ENCODE measurements at regions not wholly inside any gene's neighbourhood (a gene's known extent, or its start where the extent isn't known, plus 50 kb on each side); places are given as distances from the start of the nearest gene placed in this dataset.
A peak's percentile ranks its signal among the peaks of the same experiment; 100 is the strongest.

DNA sequence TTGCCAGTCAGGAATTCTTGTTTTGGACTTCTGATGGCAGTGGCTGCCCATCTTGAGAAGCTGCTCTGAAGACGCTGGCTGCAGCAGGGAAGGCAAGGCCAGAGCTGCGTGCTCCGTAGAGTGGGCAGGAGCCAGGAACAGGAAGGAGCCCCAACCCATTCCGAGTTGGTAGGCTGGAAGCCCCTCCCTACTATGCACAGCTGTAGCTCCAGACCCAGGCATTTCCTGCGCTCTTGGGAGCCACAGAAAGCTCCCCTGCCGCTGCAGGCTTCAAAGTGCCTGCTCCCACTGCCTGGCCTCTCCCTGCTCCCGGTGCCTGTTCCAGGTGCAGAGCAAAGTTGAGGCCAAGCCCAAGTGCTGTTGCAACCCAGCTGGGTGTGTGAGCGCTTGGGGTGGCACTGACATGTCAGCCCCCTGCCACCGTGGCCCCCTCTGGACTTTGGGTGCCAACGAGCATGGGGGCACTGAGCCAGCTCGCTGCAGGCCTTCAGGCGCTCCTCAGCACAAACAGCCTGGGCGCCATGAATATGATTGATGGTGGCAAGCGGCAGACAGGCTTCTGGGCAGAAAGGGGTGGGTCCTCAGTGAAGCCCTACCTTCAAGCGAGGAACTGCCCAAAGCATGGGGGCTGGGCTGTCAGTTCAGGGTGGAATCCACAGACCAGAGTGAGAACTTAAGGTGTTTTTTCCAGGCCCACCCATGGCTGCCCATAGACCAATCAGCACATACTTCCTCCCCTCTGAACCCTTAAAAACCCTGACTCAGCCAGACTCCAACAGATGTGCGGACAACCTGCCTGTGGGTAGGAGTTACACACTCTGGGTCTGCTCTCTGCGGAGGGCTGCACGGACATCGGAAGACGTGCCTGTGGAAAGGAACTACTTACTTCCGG lies 677.2 kb upstream of the INTU start:
- ATAC-seq (no peak), DNase-seq (no peak)
- intact Hi-C loops (cut with DNase I, micrococcal nuclease): no loop called here

- ATAC-seq (no peak), DNase-seq (peak in 1 of 2 donors; percentile 1)
- intact Hi-C loops (cut with DNase I, micrococcal nuclease): no loop called here
Observed at GRCh38 chr4:126956184-126956897, 676.4 kb upstream of the INTU start.

DNA sequence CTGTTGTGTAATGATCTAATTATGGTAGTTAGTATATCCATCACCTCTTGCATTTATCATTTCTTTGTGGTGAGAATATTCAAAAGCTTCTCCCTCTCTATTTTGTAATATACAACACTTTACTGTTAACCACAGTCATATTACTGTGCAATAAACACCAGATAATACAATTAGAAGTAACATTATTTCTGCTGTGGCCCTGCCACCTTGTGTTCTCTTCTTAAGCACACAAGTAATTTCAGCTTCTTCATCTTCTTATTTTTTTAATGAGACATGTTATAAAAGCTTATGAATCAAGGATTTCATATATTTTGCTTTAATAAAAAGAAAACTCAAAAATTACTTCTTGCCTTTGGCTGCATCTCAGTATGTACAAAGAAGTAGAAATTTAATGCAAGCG lies 675.2 kb upstream of the INTU start:
- no peak for DNase-seq
- ATAC-seq: no peak
- intact Hi-C loops (cut with DNase I, micrococcal nuclease): no loop called here

GRCh38 chr4:126957987-126958386 lies 674.8 kb upstream of the INTU start:
- ATAC-seq (no peak), DNase-seq (no peak)
- intact Hi-C loops (cut with DNase I, micrococcal nuclease): no loop called here

GRCh38 chr4:126958482-126958881 lies 674.3 kb upstream of the INTU start:
- DNase-seq (no peak), ATAC-seq (no peak)
- intact Hi-C loops (cut with DNase I, micrococcal nuclease): no loop called here

DNA sequence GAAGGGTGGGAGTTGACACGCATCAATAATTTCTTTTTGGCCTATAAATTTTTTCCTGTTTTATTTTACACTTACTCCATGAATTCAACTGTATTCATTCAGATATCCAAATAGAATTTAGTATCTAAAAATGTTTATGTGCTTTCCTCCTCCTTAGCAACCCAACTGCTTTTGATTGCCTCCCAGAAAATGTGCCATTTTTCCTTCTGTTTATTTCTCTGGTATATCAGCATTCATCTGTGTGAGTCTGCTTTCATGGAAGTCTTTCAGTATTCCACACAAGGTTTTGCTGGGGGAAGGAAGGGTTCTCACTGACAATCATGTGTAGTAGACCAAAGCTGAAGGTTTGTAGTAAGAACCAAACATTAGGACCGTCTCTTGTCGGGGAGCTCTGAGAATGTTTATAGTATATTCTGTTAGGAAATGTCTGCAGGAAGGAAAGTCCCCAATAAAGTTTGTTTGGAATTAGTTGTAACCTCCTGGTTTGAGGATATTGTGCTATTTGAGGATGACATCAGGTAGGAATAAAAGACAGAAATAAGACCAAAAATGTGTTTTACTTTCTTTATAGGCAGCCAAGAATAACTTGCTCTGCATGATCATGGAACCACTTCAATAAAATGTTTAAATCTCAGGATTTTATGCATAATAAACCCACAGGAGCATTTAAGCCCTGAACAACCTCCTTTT lies 673.6 kb upstream of the INTU start:
- intact Hi-C loops (cut with DNase I, micrococcal nuclease): no loop called here
- DNase-seq (no peak), ATAC-seq (no peak)

- intact Hi-C loops (cut with DNase I, micrococcal nuclease): no loop called here
- DNase-seq (no peak), ATAC-seq (no peak)
Observed at GRCh38 chr4:126960760-126961159, 672.0 kb upstream of the INTU start.

GRCh38 chr4:126961661-126962060 lies 671.1 kb upstream of the INTU start:
- intact Hi-C loops (cut with DNase I, micrococcal nuclease): no loop called here
- ATAC-seq (no peak), DNase-seq (no peak)

GRCh38 chr4:126965877-126966276 lies 666.9 kb upstream of the INTU start:
- intact Hi-C loops (cut with DNase I, micrococcal nuclease): no loop called here
- no peak for DNase-seq
- no peak for ATAC-seq

- no peak for ATAC-seq
- intact Hi-C loops (cut with DNase I, micrococcal nuclease): no loop called here
- no peak for DNase-seq
Observed at GRCh38 chr4:126969360-126970235, 663.2 kb upstream of the INTU start.

- no peak for DNase-seq
- ATAC-seq: no peak
- intact Hi-C loops (cut with DNase I, micrococcal nuclease): no loop called here
Observed at GRCh38 chr4:126973201-126973600, 659.6 kb upstream of the INTU start.

DNA sequence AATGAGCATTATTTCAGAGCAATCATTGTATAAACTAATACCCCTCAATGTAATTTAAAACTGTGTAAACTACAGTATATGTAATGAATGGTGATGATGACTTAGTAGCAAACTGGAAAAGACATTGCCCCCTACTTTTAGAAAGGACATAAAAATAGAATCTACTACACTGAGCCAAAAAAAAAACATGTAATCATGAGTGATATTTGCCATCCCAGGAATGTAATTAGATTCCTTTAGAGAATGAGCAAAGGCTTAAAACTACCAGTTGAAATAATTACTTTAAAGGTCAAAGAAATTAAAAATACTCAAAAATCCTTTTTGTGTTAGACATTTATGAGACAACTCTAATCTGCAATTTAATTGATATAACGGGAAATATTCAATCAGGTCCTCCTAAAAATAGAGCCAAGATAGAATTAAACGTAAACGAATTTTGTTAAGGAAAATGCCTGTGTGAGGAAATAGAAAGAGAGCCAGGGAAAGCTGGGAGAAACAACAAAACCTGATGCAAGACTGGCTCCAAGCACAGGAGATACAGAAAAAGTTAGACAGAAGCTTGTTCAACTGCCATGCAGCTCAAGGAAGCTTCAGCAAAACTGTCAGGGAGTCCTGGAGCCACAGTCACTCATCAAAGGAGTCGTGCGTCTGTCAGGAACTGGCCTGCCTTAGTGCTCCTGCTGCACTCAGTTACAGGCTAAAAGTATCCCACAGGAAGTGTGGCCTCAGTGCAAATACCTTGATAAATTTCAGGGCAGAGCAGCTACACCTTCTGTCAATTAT lies 655.7 kb upstream of the INTU start:
- intact Hi-C loops (cut with DNase I, micrococcal nuclease): no loop called here
- DNase-seq (no peak), ATAC-seq (no peak)

- DNase-seq: no peak
- intact Hi-C loops (cut with DNase I, micrococcal nuclease): no loop called here
- ATAC-seq: no peak
Observed at GRCh38 chr4:126986005-126986404, 646.8 kb upstream of the INTU start.

DNA sequence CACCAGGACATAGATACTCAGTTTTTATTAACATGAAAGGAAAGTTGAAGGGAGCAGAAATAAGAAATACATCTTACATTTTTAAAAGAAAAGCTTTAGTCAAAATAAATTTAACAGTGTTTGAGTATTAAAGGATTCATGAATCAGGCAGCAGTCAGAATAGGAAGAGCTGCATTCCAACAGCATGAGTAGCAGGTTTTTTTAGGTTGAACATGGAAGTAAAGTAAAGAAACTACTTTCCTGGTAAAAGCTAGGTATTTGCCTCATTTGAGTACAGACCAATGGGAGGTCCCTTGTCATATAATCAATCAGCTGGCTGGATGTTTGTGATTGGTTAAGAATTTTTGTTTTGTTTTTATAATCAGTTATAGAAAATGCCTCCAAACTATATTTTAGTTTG lies 645.9 kb upstream of the INTU start:
- no peak for DNase-seq
- ATAC-seq: no peak
- intact Hi-C loops (cut with DNase I, micrococcal nuclease): no loop called here

- intact Hi-C loops (cut with DNase I, micrococcal nuclease): no loop called here
- ATAC-seq: no peak
- DNase-seq: no peak
Observed at GRCh38 chr4:126991965-126992364, 640.8 kb upstream of the INTU start.

DNA sequence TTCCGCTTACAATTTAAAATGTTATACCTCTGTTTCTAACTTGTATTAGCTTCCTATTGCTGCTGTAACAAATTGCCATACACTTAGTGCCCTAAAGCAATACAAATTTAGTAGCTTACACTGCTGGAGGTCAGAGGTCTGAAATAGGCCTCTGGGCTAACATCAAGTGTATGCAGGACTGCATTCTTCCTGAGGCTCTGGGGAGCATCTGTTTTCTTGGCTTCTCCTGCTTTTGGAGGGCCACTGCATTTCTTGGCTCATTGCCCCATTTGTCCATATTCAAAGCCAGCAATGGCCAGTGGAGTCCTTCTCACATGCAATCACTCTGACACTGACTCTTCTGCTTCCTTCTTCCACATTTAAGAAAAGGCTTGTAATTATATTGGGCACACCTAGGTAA lies 639.8 kb upstream of the INTU start:
- DNase-seq (no peak), ATAC-seq (no peak)
- intact Hi-C loops (cut with DNase I, micrococcal nuclease): no loop called here

GRCh38 chr4:126993351-126993750 lies 639.4 kb upstream of the INTU start:
- no peak for DNase-seq
- no peak for ATAC-seq
- intact Hi-C loops (cut with DNase I, micrococcal nuclease): no loop called here

DNA sequence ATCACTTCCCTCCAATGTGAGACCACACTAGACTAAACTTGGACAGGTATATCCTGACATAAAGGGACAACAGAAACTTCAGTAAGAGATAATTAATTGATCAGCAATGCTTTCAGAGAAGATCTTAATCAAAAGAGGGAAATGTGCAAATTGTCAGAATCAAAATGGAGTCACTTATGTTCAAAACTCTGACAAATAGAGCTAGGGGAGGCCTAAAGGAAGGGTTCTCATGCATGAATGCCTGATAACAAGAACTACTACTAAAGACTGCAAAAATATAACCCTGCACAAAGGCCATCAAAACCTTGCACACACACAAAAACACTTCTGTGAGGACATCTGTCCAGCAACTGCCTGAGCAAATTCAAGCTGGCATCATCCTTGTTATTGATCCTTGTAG lies 637.5 kb upstream of the INTU start:
- ATAC-seq (no peak), DNase-seq (no peak)
- intact Hi-C loops (cut with DNase I, micrococcal nuclease): no loop called here
